Fibroblast of skin of left quadriceps (primary cell): ENCODE measurements at regions not wholly inside any gene's neighbourhood (a gene's known extent, or its start where the extent isn't known, plus 50 kb on each side); places are given as distances from the start of the nearest gene placed in this dataset.

ENCODE experiments used
- DNase-seq, 2 experiments: peaks; one replicate each; pipeline ENCODE4 v3.0.0-alpha.2; 2013; ENCODE audit warnings: low read depth in 2 of 2

GRCh38 chr15:77796046-77796729, 163.5 kb upstream of the LINGO1 start:
- no peak for DNase-seq

- DNase-seq: no peak
These were observed 162.7 kb upstream of the LINGO1 start for GRCh38 chr15:77795446-77795845.

GRCh38 chr15:77791941-77792340, 159.2 kb upstream of the LINGO1 start:
- no peak for DNase-seq

- DNase-seq: no peak
These were observed 157.8 kb upstream of the LINGO1 start for GRCh38 chr15:77790481-77790880.

- DNase-seq: no peak
These were observed 154.2 kb upstream of the LINGO1 start for GRCh38 chr15:77786956-77787355.

- DNase-seq: no peak
These were observed 153.6 kb upstream of the LINGO1 start for GRCh38 chr15:77786181-77786890.

- DNase-seq: no peak
These were observed 151.9 kb upstream of the LINGO1 start for GRCh38 chr15:77784361-77785292.

- no peak for DNase-seq
These were observed 150.9 kb upstream of the LINGO1 start for GRCh38 chr15:77783636-77784035.

GRCh38 chr15:77782691-77783090, 150.0 kb upstream of the LINGO1 start:
- no peak for DNase-seq

- DNase-seq: no peak
These were observed 149.2 kb upstream of the LINGO1 start for GRCh38 chr15:77781946-77782240.

- DNase-seq: no peak
These were observed 148.6 kb upstream of the LINGO1 start for GRCh38 chr15:77781151-77781945.

- no peak for DNase-seq
These were observed 146.1 kb upstream of the LINGO1 start for GRCh38 chr15:77778802-77779201.

- DNase-seq: no peak
These were observed 143.1 kb upstream of the LINGO1 start for GRCh38 chr15:77775837-77776236.

- DNase-seq: no peak
These were observed 142.7 kb upstream of the LINGO1 start for GRCh38 chr15:77775373-77775772.

GRCh38 chr15:77774350-77774749, 141.6 kb upstream of the LINGO1 start:
- DNase-seq: no peak

GRCh38 chr15:77773903-77774302, 141.2 kb upstream of the LINGO1 start:
- DNase-seq: no peak

- DNase-seq: no peak
These were observed 140.1 kb upstream of the LINGO1 start for GRCh38 chr15:77772641-77773402.

GRCh38 chr15:77771616-77772015, 138.9 kb upstream of the LINGO1 start:
- no peak for DNase-seq

- DNase-seq: no peak
These were observed 137.0 kb upstream of the LINGO1 start for GRCh38 chr15:77769700-77770099.

GRCh38 chr15:77768521-77769078, 135.9 kb upstream of the LINGO1 start:
- DNase-seq: no peak

GRCh38 chr15:77768107-77768506, 135.4 kb upstream of the LINGO1 start:
- no peak for DNase-seq
